ENCODE measurements at regions not wholly inside any gene's neighbourhood (a gene's known extent, or its start where the extent isn't known, plus 50 kb on each side); places are given as distances from the start of the nearest gene placed in this dataset.

DNA sequence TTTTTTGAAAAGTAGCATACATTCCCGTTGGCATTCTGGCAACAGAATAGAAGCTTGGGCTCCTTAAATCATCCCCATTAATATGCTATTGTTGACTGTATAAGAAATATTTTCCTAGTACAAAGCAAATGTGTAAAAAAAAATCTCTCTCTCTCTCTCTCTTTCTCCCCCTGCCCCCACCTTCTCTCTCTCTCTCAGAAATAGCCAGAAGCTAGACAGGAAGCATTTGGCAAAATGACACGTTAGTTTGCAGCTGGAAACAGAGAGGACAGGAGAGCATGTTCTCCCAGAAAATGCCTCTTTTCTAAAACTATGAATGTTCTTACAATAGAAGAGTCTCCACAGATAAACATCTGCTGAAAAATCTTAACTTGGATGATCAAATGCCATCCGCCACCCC is 59.6 kb upstream of the AKR1E2 start:
- DNase-seq (ENCODE audit: extremely low read depth in 1 of 4, low spot score in 3 of 4) (no peak), ATAC-seq (no peak), FAIRE-seq (no peak)
- H3K4me2 ChIP-seq (ENCODE audit: insufficient read depth, low read length), result no peak overlapping the region
- no TSS peak for BruUV-seq (replicated peaks)
- no peak overlapping the region for H3K4me3 ChIP-seq
- no peak for TF ChIP-seq MTA3 (IDR thresholded peaks at IDR 0.05; ENCODE audit: borderline replicate concordance)
- TF ChIP-seq BMI1 (IDR thresholded peaks at IDR 0.05; ENCODE audit: low read length), result no peak
- no peak for TF ChIP-seq ESRRB (CRISPR knock-in tag; IDR thresholded peaks at IDR 0.05; ENCODE audit: borderline replicate concordance)
- no peak for TF ChIP-seq HNRNPL (IDR thresholded peaks at IDR 0.05; ENCODE audit: low read depth, low read length)
- no peak for TF ChIP-seq FIP1L1 (IDR thresholded peaks at IDR 0.05; ENCODE audit: low read depth, low read length, poor library complexity, severe bottlenecking)
- TF ChIP-seq DPF2 (IDR thresholded peaks at IDR 0.05), result no peak
- TF ChIP-seq SIRT6 (IDR thresholded peaks at IDR 0.05; ENCODE audit: low read depth, low read length), result no peak
- no peak for TF ChIP-seq GATA2 (CRISPR knock-in tag; IDR thresholded peaks at IDR 0.05)
- TF ChIP-seq, protein P1, sequence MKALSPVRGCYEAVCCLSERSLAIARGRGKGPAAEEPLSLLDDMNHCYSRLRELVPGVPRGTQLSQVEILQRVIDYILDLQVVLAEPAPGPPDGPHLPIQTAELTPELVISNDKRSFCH (CRISPR knock-in tag; IDR thresholded peaks at IDR 0.05), result no peak
- TF ChIP-seq, protein P1 (tag; IDR thresholded peaks at IDR 0.05), result no peak
- no peak for TF ChIP-seq CREM (IDR thresholded peaks at IDR 0.05; ENCODE audit: low read depth)
- TF ChIP-seq, protein P2, sequence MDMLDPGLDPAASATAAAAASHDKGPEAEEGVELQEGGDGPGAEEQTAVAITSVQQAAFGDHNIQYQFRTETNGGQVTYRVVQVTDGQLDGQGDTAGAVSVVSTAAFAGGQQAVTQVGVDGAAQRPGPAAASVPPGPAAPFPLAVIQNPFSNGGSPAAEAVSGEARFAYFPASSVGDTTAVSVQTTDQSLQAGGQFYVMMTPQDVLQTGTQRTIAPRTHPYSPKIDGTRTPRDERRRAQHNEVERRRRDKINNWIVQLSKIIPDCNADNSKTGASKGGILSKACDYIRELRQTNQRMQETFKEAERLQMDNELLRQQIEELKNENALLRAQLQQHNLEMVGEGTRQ (CRISPR knock-in tag; IDR thresholded peaks at IDR 0.05), result no peak
- no peak for TF ChIP-seq ZC3H4 (CRISPR knock-in tag; IDR thresholded peaks at IDR 0.05; ENCODE audit: borderline replicate concordance)
- H3K27ac ChIP-seq (ENCODE audit: extremely low read depth, low read depth, low read length), result no peak overlapping the region
- H3K36me3 ChIP-seq (ENCODE audit: control insufficient read depth, insufficient read depth, low read length), result no peaks in the 10 kb centered on the region
- WGBS (ENCODE audit: insufficient coverage, low coverage, missing lambda C conversion rate), result 2% methylated on average over 3 of the region's 3 CpGs
- no peaks in the 10 kb centered on the region for H4K20me1 ChIP-seq (replicated peaks; ENCODE audit: control insufficient read depth, insufficient read depth, low read length)
- in situ Hi-C loops (cut with MboI), result loop anchor here (25.0 kb wide), 1 partner anchor 1554 kb away; no protein-coding TSS in a partner anchor
- H3K4me1 ChIP-seq (replicated peaks in 1 of 2; ENCODE audit: control insufficient read depth in 2 of 2, insufficient read depth in 2 of 2, low read length in 2 of 2), result no peaks in the 10 kb centered on the region
- H3K79me2 ChIP-seq (ENCODE audit: control insufficient read depth, insufficient read depth, low read length), result no peaks in the 10 kb centered on the region
- H2AFZ ChIP-seq (ENCODE audit: low read depth, low read length), result no peak overlapping the region
- POLR2A ChIA-PET, result interaction anchor here (1.3 kb wide), 2 partner anchors 11 to 14 kb away, joined by 4 read pairs; no protein-coding TSS in a partner anchor
- intact Hi-C loops (cut with micrococcal nuclease), result loop anchor here (5.0 kb wide), 2 partner anchors 109 to 1569 kb away; no protein-coding TSS in a partner anchor
- CTCF ChIA-PET (ENCODE audit: low intra/inter-chr PET ratio), result interaction anchor here (1.4 kb wide), 2 partner anchors 1527 to 1570 kb away, joined by 4 read pairs; no protein-coding TSS in a partner anchor
- no peaks in the 10 kb centered on the region for H3K9me1 ChIP-seq (ENCODE audit: control insufficient read depth, insufficient read depth, low read length)
- peaks cover 0 to 6% of the 10 kb centered on the region in 2 experiments; a peak in 1 of 5 replicates for H3K27me3 ChIP-seq (ENCODE audit: control insufficient read depth in 2 of 2, insufficient read depth in 2 of 2, low read length in 2 of 2)
- no peak overlapping the region for H3K9ac ChIP-seq (ENCODE audit: insufficient read depth in 1 of 2, low read depth in 2 of 2, low read length in 2 of 2)
- no peaks in the 10 kb centered on the region for H3K9me3 ChIP-seq (replicated peaks; ENCODE audit: control insufficient read depth, insufficient read depth, low read depth, low read length)

Data from K562 (cell line).